ENCODE measurements at regions not wholly inside any gene's neighbourhood (a gene's known extent, or its start where the extent isn't known, plus 50 kb on each side); places are given as distances from the start of the nearest gene placed in this dataset.

DNA sequence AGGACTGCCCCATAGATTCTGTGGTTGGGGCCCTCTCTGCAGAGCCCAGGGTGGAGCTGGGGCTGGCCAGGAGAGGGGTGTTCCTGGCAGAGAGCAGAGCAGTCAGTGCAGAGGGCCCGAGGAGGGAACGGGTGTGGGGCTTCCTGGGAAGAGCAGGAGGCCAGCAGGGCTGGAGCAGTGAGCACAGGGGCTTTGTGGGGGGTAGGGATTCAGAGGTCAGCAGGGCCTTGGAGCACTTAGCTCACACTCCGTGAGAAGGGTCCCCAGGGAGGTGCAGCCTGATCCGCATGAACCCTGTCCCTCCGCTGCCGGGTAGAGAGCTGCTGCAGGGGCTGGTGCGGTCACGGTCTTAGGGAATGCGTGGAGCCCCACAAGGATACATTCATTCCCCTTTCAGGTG lies 113.0 kb upstream of the CIBAR2 start:
- TF ChIP-seq, protein P1, sequence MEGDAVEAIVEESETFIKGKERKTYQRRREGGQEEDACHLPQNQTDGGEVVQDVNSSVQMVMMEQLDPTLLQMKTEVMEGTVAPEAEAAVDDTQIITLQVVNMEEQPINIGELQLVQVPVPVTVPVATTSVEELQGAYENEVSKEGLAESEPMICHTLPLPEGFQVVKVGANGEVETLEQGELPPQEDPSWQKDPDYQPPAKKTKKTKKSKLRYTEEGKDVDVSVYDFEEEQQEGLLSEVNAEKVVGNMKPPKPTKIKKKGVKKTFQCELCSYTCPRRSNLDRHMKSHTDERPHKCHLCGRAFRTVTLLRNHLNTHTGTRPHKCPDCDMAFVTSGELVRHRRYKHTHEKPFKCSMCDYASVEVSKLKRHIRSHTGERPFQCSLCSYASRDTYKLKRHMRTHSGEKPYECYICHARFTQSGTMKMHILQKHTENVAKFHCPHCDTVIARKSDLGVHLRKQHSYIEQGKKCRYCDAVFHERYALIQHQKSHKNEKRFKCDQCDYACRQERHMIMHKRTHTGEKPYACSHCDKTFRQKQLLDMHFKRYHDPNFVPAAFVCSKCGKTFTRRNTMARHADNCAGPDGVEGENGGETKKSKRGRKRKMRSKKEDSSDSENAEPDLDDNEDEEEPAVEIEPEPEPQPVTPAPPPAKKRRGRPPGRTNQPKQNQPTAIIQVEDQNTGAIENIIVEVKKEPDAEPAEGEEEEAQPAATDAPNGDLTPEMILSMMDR (IDR thresholded peaks at IDR 0.05): no peak
- no peak for TF ChIP-seq POLR2A (IDR thresholded peaks at IDR 0.05)

Data from body of pancreas (tissue), 4 donors.